ENCODE measurements at regions not wholly inside any gene's neighbourhood (a gene's known extent, or its start where the extent isn't known, plus 50 kb on each side); places are given as distances from the start of the nearest gene placed in this dataset.

- Histone ChIP-seq H3K27me3 (ENCODE audit: insufficient read depth, low read length) (no peaks in the 10 kb centered on the region), H3K9me3 (ENCODE audit: low read depth, low read length) (peaks cover 9% of the 10 kb centered on the region), H3K4me3 (ENCODE audit: low read length) (no peak overlapping the region), H3K4me1 (ENCODE audit: insufficient read depth, low read length) (no peaks in the 10 kb centered on the region)
These were observed 1090.1 kb downstream of the CDH9 start for GRCh38 chr5:25948278-25948677.

- H3K9me3 ChIP-seq (ENCODE audit: low read depth, low read length) = no peaks in the 10 kb centered on the region
- no peaks in the 10 kb centered on the region for H3K4me1 ChIP-seq (ENCODE audit: insufficient read depth, low read length)
- no peaks in the 10 kb centered on the region for H3K27me3 ChIP-seq (ENCODE audit: insufficient read depth, low read length)
- H3K4me3 ChIP-seq (ENCODE audit: low read length) = no peak overlapping the region
These were observed 1093.6 kb downstream of the CDH9 start for GRCh38 chr5:25944786-25945185.

GRCh38 chr5:25909163-25909562 lies 1129.2 kb downstream of the CDH9 start:
- Histone ChIP-seq H3K27me3 (ENCODE audit: insufficient read depth, low read length) (no peaks in the 10 kb centered on the region), H3K4me1 (ENCODE audit: insufficient read depth, low read length) (no peaks in the 10 kb centered on the region), H3K9me3 (ENCODE audit: low read depth, low read length) (no peaks in the 10 kb centered on the region), H3K4me3 (ENCODE audit: low read length) (no peak overlapping the region)

- no peaks in the 10 kb centered on the region for H3K4me1 ChIP-seq (ENCODE audit: insufficient read depth, low read length)
- no peaks in the 10 kb centered on the region for H3K9me3 ChIP-seq (ENCODE audit: low read depth, low read length)
- H3K27me3 ChIP-seq (ENCODE audit: insufficient read depth, low read length) = no peaks in the 10 kb centered on the region
- no peak overlapping the region for H3K4me3 ChIP-seq (ENCODE audit: low read length)
These were observed 1132.7 kb downstream of the CDH9 start for GRCh38 chr5:25905646-25906045.

- H3K9me3 ChIP-seq (ENCODE audit: low read depth, low read length) = no peaks in the 10 kb centered on the region
- H3K4me1 ChIP-seq (ENCODE audit: insufficient read depth, low read length) = no peaks in the 10 kb centered on the region
- no peak overlapping the region for H3K4me3 ChIP-seq (ENCODE audit: low read length)
- no peaks in the 10 kb centered on the region for H3K27me3 ChIP-seq (ENCODE audit: insufficient read depth, low read length)
These were observed 1146.2 kb downstream of the CDH9 start for GRCh38 chr5:25892211-25892610.

GRCh38 chr5:25891691-25892090 lies 1146.7 kb downstream of the CDH9 start:
- Histone ChIP-seq H3K27me3 (ENCODE audit: insufficient read depth, low read length) (no peaks in the 10 kb centered on the region), H3K4me3 (ENCODE audit: low read length) (no peak overlapping the region), H3K9me3 (ENCODE audit: low read depth, low read length) (no peaks in the 10 kb centered on the region), H3K4me1 (ENCODE audit: insufficient read depth, low read length) (no peaks in the 10 kb centered on the region)

GRCh38 chr5:25881318-25882036 lies 1156.9 kb downstream of the CDH9 start:
- Histone ChIP-seq H3K9me3 (ENCODE audit: low read depth, low read length) (no peaks in the 10 kb centered on the region), H3K27me3 (ENCODE audit: insufficient read depth, low read length) (no peaks in the 10 kb centered on the region), H3K4me1 (ENCODE audit: insufficient read depth, low read length) (no peaks in the 10 kb centered on the region), H3K4me3 (ENCODE audit: low read length) (no peak overlapping the region)

- Histone ChIP-seq H3K4me3 (ENCODE audit: low read length) (no peak overlapping the region), H3K27me3 (ENCODE audit: insufficient read depth, low read length) (no peaks in the 10 kb centered on the region), H3K4me1 (ENCODE audit: insufficient read depth, low read length) (no peaks in the 10 kb centered on the region), H3K9me3 (ENCODE audit: low read depth, low read length) (no peaks in the 10 kb centered on the region)
These were observed 1174.6 kb downstream of the CDH9 start for GRCh38 chr5:25863811-25864210.

GRCh38 chr5:25862276-25862675 lies 1176.1 kb downstream of the CDH9 start:
- no peak overlapping the region for H3K4me3 ChIP-seq (ENCODE audit: low read length)
- no peaks in the 10 kb centered on the region for H3K9me3 ChIP-seq (ENCODE audit: low read depth, low read length)
- H3K27me3 ChIP-seq (ENCODE audit: insufficient read depth, low read length) = no peaks in the 10 kb centered on the region
- H3K4me1 ChIP-seq (ENCODE audit: insufficient read depth, low read length) = no peaks in the 10 kb centered on the region

- Histone ChIP-seq H3K4me3 (ENCODE audit: low read length) (no peak overlapping the region), H3K4me1 (ENCODE audit: insufficient read depth, low read length) (no peaks in the 10 kb centered on the region), H3K9me3 (ENCODE audit: low read depth, low read length) (no peaks in the 10 kb centered on the region), H3K27me3 (ENCODE audit: insufficient read depth, low read length) (no peaks in the 10 kb centered on the region)
These were observed 1180.4 kb downstream of the CDH9 start for GRCh38 chr5:25858019-25858418.

GRCh38 chr5:25851301-25851700 lies 1187.1 kb downstream of the CDH9 start:
- H3K4me1 ChIP-seq (ENCODE audit: insufficient read depth, low read length) = no peaks in the 10 kb centered on the region
- H3K27me3 ChIP-seq (ENCODE audit: insufficient read depth, low read length) = no peaks in the 10 kb centered on the region
- H3K9me3 ChIP-seq (ENCODE audit: low read depth, low read length) = no peaks in the 10 kb centered on the region
- H3K4me3 ChIP-seq (ENCODE audit: low read length) = no peak overlapping the region

GRCh38 chr5:25850581-25850980 lies 1187.8 kb downstream of the CDH9 start:
- no peaks in the 10 kb centered on the region for H3K27me3 ChIP-seq (ENCODE audit: insufficient read depth, low read length)
- H3K4me1 ChIP-seq (ENCODE audit: insufficient read depth, low read length) = no peaks in the 10 kb centered on the region
- no peak overlapping the region for H3K4me3 ChIP-seq (ENCODE audit: low read length)
- no peaks in the 10 kb centered on the region for H3K9me3 ChIP-seq (ENCODE audit: low read depth, low read length)

- Histone ChIP-seq H3K4me3 (ENCODE audit: low read length) (no peak overlapping the region), H3K27me3 (ENCODE audit: insufficient read depth, low read length) (no peaks in the 10 kb centered on the region), H3K9me3 (ENCODE audit: low read depth, low read length) (no peaks in the 10 kb centered on the region), H3K4me1 (ENCODE audit: insufficient read depth, low read length) (no peaks in the 10 kb centered on the region)
These were observed 1189.1 kb downstream of the CDH9 start for GRCh38 chr5:25849270-25849669.

GRCh38 chr5:25823330-25823873 lies 1178.6 kb upstream of the CDH10 start:
- Histone ChIP-seq H3K4me3 (ENCODE audit: low read length) (no peak overlapping the region), H3K9me3 (ENCODE audit: low read depth, low read length) (peaks cover 9% of the 10 kb centered on the region), H3K27me3 (ENCODE audit: insufficient read depth, low read length) (no peaks in the 10 kb centered on the region), H3K4me1 (ENCODE audit: insufficient read depth, low read length) (no peaks in the 10 kb centered on the region)

All from mononuclear cell (primary cell).